Peyer's patch (tissue), 4 donors: ENCODE measurements at regions not wholly inside any gene's neighbourhood (a gene's known extent, or its start where the extent isn't known, plus 50 kb on each side); places are given as distances from the start of the nearest gene placed in this dataset.

Experiments
- CTCF ChIP-seq, 6 experiments: fragments of 450-650 bp in 4 of 6; fragments of 200-600 bp in 2 of 6; sonication (generic) in 1 of 6; IDR thresholded peaks; one replicate each; pipeline ENCODE4 v1.5.1; 2017 to 2019; ENCODE audit warnings: antibody characterized with exemption in 6 of 6, mild to moderate bottlenecking in 3 of 6, moderate library complexity in 1 of 6
- POLR2A ChIP-seq, 2 donors: fragments of 450-650 bp; IDR thresholded peaks; one replicate each; pipeline ENCODE4 v1.5.1; 2017; ENCODE audit warnings: antibody characterized with exemption in 2 of 2, mild to moderate bottlenecking in 2 of 2, moderate library complexity in 2 of 2

DNA sequence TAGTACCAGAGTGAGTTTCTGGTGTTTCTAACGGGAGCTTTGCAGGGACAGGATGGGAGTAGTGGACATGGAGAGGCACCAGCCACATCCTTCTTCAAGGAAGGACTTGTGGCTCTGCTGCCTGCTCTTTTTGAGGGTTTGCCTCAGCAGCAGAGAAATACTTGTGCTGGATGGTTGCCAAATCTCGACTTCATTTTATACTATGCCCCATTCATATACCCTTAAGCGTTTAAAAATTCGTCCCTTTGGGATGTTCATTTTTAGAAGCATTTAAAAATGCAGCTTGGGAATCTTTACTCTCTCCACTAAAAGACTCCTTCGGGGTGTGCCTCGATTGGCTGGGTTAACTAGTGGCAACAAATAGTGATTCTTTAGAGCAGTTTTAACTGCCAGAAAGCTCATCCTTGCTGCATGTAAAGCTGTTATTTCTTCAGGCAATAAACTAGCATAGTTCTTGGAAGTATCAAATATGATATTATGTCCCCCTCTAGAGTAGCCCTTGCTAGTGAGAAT lies 126.5 kb upstream of the B3GAT2 start:
- TF ChIP-seq CTCF (IDR thresholded peaks at IDR 0.05) (no peak), POLR2A (IDR thresholded peaks at IDR 0.05) (no peak)
